Fibroblast of villous mesenchyme (primary cell): ENCODE measurements at regions not wholly inside any gene's neighbourhood (a gene's known extent, or its start where the extent isn't known, plus 50 kb on each side); places are given as distances from the start of the nearest gene placed in this dataset.
"Not testable (repeated sequence)": the region's sequence is repeated elsewhere in the genome, so short reads cannot be mapped to it uniquely, and the experiment has no call there.

ENCODE experiments used
- DNase-seq: peaks from one replicate; pipeline ENCODE4 v3.0.0-alpha.2; 2010; ENCODE audit warnings: low read depth
- H3K4me3 ChIP-seq: 2 replicates; pipeline ENCODE4 v1.5.1; 2011; ENCODE audit warnings: low read depth, mild to moderate bottlenecking, low read length
- TF ChIP-seq, protein P1 (sequence below): IDR thresholded peaks from 2 replicates; pipeline ENCODE4 v1.5.1; 2012; ENCODE audit warnings: low read depth, mild to moderate bottlenecking, low read length; ENCODE audit not compliant: insufficient read depth

DNA sequence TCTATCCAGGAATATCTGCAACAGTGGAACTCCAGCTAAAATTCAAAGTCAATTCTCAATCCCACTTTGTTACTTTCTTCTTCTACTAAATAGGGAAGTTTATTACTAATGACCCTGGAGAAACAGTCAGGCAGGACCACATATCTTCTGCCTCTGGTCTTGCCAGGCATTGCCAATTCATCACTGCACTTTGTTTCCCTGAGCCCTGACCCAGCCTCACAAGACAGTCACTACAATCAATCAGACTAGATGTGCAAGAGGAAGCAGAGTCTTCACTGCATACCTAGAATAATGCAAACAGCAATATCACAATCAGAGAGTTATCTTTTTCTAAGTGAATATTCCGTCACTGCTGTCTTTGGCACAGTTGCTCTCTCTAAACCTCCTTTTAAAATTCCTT, 74.9 kb upstream of the GAS1 start:
- DNase-seq: no peak
- TF ChIP-seq, protein P1, sequence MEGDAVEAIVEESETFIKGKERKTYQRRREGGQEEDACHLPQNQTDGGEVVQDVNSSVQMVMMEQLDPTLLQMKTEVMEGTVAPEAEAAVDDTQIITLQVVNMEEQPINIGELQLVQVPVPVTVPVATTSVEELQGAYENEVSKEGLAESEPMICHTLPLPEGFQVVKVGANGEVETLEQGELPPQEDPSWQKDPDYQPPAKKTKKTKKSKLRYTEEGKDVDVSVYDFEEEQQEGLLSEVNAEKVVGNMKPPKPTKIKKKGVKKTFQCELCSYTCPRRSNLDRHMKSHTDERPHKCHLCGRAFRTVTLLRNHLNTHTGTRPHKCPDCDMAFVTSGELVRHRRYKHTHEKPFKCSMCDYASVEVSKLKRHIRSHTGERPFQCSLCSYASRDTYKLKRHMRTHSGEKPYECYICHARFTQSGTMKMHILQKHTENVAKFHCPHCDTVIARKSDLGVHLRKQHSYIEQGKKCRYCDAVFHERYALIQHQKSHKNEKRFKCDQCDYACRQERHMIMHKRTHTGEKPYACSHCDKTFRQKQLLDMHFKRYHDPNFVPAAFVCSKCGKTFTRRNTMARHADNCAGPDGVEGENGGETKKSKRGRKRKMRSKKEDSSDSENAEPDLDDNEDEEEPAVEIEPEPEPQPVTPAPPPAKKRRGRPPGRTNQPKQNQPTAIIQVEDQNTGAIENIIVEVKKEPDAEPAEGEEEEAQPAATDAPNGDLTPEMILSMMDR: no peak
- no peak overlapping the region for H3K4me3 ChIP-seq

DNA sequence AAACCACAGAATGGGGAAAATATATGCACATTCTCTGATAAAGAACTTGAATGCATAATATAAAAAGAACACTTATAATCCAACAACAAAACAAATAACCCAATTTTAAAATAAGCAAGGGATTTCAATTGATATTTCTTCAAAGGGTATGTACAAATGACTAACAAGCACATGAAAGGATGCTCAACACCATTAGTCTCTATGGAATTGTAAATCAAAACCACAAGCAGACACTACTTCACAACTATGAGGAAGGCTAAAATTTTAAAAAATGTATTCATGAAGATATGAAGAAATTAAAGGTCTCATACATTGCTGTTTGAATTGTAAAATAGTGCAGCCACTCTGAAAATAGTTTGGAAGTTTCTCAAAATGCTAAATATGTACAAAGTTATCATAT, 78.9 kb upstream of the GAS1 start:
- DNase-seq: no peak
- TF ChIP-seq, protein P1: no peak
- no peak overlapping the region for H3K4me3 ChIP-seq

DNA sequence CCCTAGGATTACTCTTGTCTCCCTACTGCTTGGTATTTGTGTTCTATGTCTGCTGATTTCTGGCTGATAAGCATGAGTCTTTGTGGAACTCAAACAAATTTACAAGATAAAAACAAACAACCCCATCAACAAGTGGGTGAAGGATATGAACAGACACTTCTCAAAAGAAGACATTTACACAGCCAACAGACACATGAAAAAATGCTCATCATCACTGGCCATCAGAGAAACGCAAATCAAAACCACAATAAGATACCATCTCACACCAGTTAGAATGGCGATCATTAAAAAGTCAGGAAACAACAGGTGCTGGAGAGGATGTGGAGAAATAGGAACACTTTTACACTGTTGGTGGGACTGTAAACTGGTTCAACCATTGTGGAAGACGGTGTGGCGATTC, 81.5 kb upstream of the GAS1 start:
- not testable (repeated sequence) for H3K4me3 ChIP-seq, DNase-seq

DNA sequence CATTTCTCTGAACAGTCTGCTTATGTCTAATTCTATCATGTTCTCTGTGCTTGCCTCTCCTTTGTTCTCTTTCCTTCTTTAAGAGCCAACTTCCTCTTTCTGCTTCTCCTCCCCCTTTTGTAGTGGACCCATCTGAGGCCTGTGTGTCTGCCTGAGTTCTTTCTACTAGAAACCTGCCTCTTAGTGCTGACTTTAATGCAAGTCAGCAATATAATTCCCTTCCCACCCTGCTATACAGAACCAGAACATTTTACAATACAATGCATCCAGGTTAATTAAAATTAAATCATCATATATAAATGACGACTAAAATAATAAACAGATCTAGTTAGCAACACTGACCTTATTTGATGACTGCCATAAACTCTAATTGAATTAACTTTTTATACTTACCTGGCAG, 82.6 kb upstream of the GAS1 start:
- DNase-seq: no peak
- TF ChIP-seq, protein P1: no peak
- H3K4me3 ChIP-seq: no peak overlapping the region

DNA sequence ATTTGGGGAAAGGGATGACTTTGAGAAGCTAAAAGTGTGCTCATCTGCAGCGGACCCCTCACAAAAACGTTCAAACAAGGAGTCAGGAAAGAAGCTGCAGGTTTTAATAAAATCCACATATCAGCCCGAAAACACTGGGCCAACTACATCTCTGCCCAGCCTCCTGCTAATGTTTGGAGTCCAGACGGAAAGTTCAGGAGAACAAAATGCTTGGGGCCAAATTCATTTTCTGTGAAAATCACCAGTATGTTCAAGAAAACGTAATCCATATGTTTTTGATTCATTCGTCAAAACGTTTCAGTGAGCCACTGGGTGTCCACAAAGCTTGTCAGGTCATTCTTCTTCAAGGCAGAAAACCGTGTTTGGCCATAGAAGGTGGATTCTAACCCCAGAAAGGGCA, 87.5 kb upstream of the GAS1 start:
- TF ChIP-seq, protein P1: no peak
- DNase-seq: no peak

DNA sequence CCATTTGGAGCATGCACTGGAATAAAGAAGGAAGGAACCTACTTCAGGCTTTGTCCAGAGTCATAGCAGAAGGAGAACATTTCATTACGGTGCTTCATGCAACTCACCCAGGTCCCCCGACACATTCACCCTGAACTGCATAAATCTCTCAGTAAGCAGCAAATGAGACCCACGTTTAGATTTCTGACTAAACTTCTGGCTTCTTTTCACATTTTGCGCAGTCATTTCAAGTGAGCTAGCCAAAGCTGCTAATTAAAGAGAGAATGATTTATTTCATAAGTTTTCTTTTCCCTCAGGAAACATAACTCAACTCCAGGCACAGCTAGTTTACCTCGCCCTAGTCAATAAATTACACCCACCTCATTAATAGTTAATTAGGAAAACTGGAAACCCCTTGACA, 88.6 kb upstream of the GAS1 start:
- TF ChIP-seq, protein P1: no peak
- no peak overlapping the region for H3K4me3 ChIP-seq
- peak; percentile 47 for DNase-seq

More for the DNA sequence above, 87.5 kb upstream of the GAS1 start:
- no peak overlapping the region for H3K4me3 ChIP-seq

DNA sequence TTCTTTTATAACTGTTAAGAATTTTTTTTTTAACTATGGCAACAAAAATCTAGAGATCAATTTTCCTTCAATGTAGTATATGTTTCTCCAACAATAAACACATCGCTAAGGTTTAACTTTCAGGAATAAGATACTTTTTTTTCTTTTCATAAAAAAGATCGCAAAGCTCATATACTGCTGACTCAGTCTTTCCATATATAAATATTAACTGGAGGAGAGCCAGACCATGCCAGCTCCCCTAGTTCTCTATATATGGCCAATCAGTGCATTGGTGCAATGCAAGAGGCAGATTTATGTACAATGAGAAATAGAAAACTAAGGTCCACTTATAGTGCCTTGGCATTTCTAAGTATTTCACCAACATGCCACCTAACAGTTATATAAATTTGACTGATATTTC, 89.2 kb upstream of the GAS1 start:
- no peak overlapping the region for H3K4me3 ChIP-seq
- TF ChIP-seq, protein P1: no peak
- DNase-seq: no peak
